Panc1 (cell line): ENCODE measurements at regions not wholly inside any gene's neighbourhood (a gene's known extent, or its start where the extent isn't known, plus 50 kb on each side); places are given as distances from the start of the nearest gene placed in this dataset.
A peak's percentile ranks its signal among the peaks of the same experiment; 100 is the strongest.

Source experiments
- ATAC-seq: fragments of 200-7000 bp; cut with Tn5 transposase; 2 replicates; pipeline ENCODE4 v1.9.1; 2020; ENCODE audit warnings: mild to moderate bottlenecking, moderate library complexity
- BruUV-seq: library from RNA; stranded (reverse); fragments of 400-500 nt; replicated peaks from 2 replicates; lab custom pipeline; 2021; lab: Mats Ljungman, UMichigan
- CTCF ChIA-PET: fragments of 300-600 bp; sonication (Branson Sonifier 250); formaldehyde crosslinking; loops from one replicate; lab custom pipeline; 2022; ENCODE audit warnings: antibody characterized with exemption; lab: Charles Lee
- POLR2A ChIA-PET: fragments of 300-600 bp; sonication (Branson Sonifier 250); formaldehyde crosslinking; loops from one replicate; lab custom pipeline; 2022; ENCODE audit warnings: antibody characterized with exemption; lab: Charles Lee
- DNase-seq: peaks from one replicate; pipeline ENCODE4 v3.0.0-alpha.2; 2010; ENCODE audit warnings: low read depth, low spot score
- H3K27ac ChIP-seq: 2 replicates; pipeline ENCODE4 v1.5.1; 2011; ENCODE audit warnings: mild to moderate bottlenecking, low read length, inconsistent platforms
- H3K27me3 ChIP-seq: fragments of 200-500 bp; sonication (Bioruptor generic); 2 replicates; pipeline ENCODE4 v1.6.0; 2014; ENCODE audit warnings: low read length, inconsistent platforms; ENCODE audit not compliant: control insufficient read depth, insufficient read depth
- H3K36me3 ChIP-seq: fragments of 200-500 bp; sonication (Bioruptor generic); 2 replicates; pipeline ENCODE4 v1.5.1; 2014; ENCODE audit warnings: inconsistent platforms, mild to moderate bottlenecking, low read length, moderate library complexity; ENCODE audit not compliant: control insufficient read depth, insufficient read depth
- H3K4me1 ChIP-seq: 2 replicates; pipeline ENCODE4 v1.5.1; 2011; ENCODE audit warnings: inconsistent platforms, mild to moderate bottlenecking, low read length, moderate library complexity; ENCODE audit not compliant: control insufficient read depth, insufficient read depth
- H3K4me3 ChIP-seq, 2 experiments: 2 replicates each; pipeline ENCODE4 v1.5.1; 2011 to 2012; ENCODE audit warnings: low read depth in 2 of 2, low read length in 2 of 2, mild to moderate bottlenecking in 2 of 2, inconsistent platforms in 1 of 2, moderate library complexity in 1 of 2
- H3K9me3 ChIP-seq: fragments of 200-500 bp; sonication (Bioruptor generic); 2 replicates; pipeline ENCODE4 v1.5.1; 2014; ENCODE audit warnings: low read depth, mild to moderate bottlenecking, inconsistent platforms, low read length, moderate library complexity; ENCODE audit not compliant: control insufficient read depth, insufficient read depth
- CTCF ChIP-seq: fragments of 450-650 bp; IDR thresholded peaks from 2 replicates; pipeline ENCODE4 v1.5.1; 2017; ENCODE audit warnings: mild to moderate bottlenecking
- POLR2AphosphoS5 ChIP-seq: IDR thresholded peaks from 2 replicates; pipeline ENCODE4 v1.6.1; 2012; ENCODE audit warnings: mild to moderate bottlenecking, low read depth, low read length, moderate library complexity
- REST ChIP-seq, 2 experiments: IDR thresholded peaks; 2 replicates each; pipeline ENCODE4 v1.6.1; 2011 to 2012; ENCODE audit warnings: low read depth in 2 of 2, control low read depth in 1 of 2, low read length in 1 of 2, mild to moderate bottlenecking in 1 of 2, moderate library complexity in 1 of 2; ENCODE audit not compliant: insufficient read depth in 1 of 2
- SIN3A ChIP-seq: IDR thresholded peaks from 2 replicates; pipeline ENCODE4 v1.6.1; 2012; ENCODE audit warnings: low read depth, mild to moderate bottlenecking, low read length, moderate library complexity, borderline replicate concordance; ENCODE audit not compliant: insufficient read depth
- TCF7L2 ChIP-seq: IDR thresholded peaks from 2 replicates; pipeline ENCODE4 v1.6.1; 2011; ENCODE audit warnings: mild to moderate bottlenecking, low read depth, low read length, inconsistent platforms
- in situ Hi-C: cut with HindIII; loops from 2 replicates; pipeline ENCODE4 v1.10.0; 2016; ENCODE audit warnings: low sequenced_read_pairs, low pct_unique_long_range_greater_than_20kb
- intact Hi-C: fragments of 100-400 bp; cut with micrococcal nuclease; formaldehyde crosslinking; loops from one replicate; pipeline ENCODE4 v1.10.0; 2022; ENCODE audit not compliant: unreplicated experiment

- no TSS peak for BruUV-seq
- Histone ChIP-seq H3K4me1 (no peaks in the 10 kb centered on the region), H3K4me3 (no peak overlapping the region), H3K27me3 (no peaks in the 10 kb centered on the region), H3K9me3 (no peaks in the 10 kb centered on the region), H3K36me3 (no peaks in the 10 kb centered on the region), H3K27ac (no peak overlapping the region)
- in situ Hi-C loops (no loop called here), intact Hi-C loops (no loop called here)
- TF ChIP-seq POLR2AphosphoS5 (no peak), SIN3A (no peak), CTCF (no peak), TCF7L2 (no peak), REST (IDR thresholded peaks at IDR 0.05; ENCODE audit: insufficient read depth in 1 of 2, low read depth in 2 of 2, low read length in 1 of 2) (no peak)
- ATAC-seq (no peak), DNase-seq (no peak)
- ChIA-PET POLR2A (no interaction called here), CTCF (no interaction called here)
Measured at GRCh38 chr14:32022938-32023466, 54.1 kb upstream of the ARHGAP5 start.

- ATAC-seq: no peak
- in situ Hi-C loops: no loop called here
- POLR2A ChIA-PET: no interaction called here
Measured at GRCh38 chr14:32023540-32023939, 53.6 kb upstream of the ARHGAP5 start.

GRCh38 chr14:32027255-32027939 is 49.7 kb upstream of the ARHGAP5 start:
- POLR2A ChIA-PET: no interaction called here
- H3K4me3 ChIP-seq: no peak overlapping the region
- no TSS peak for BruUV-seq
- peak; percentile 45; the same call in 1 of the 2 replicates for ATAC-seq
- H3K9me3 ChIP-seq: no peaks in the 10 kb centered on the region
- H3K27me3 ChIP-seq: no peaks in the 10 kb centered on the region
- in situ Hi-C loops: no loop called here
- intact Hi-C loops: no loop called here
- no peak for TF ChIP-seq POLR2AphosphoS5
- TF ChIP-seq SIN3A: no peak
- no peak for TF ChIP-seq TCF7L2
- no peak for TF ChIP-seq REST (IDR thresholded peaks at IDR 0.05; ENCODE audit: insufficient read depth in 1 of 2, low read depth in 2 of 2, low read length in 1 of 2)
- no peak for TF ChIP-seq CTCF
- H3K27ac ChIP-seq: no peak overlapping the region
- peak; percentile 51 for DNase-seq
- CTCF ChIA-PET: no interaction called here
- no peaks in the 10 kb centered on the region for H3K36me3 ChIP-seq
- no peaks in the 10 kb centered on the region for H3K4me1 ChIP-seq

More at GRCh38 chr14:32023540-32023939, 53.6 kb upstream of the ARHGAP5 start:
- BruUV-seq: no TSS peak
- Histone ChIP-seq H3K27me3 (no peaks in the 10 kb centered on the region), H3K4me1 (no peaks in the 10 kb centered on the region), H3K36me3 (no peaks in the 10 kb centered on the region), H3K27ac (no peak overlapping the region), H3K4me3 (no peak overlapping the region), H3K9me3 (no peaks in the 10 kb centered on the region)
- TF ChIP-seq POLR2AphosphoS5: no peak
- intact Hi-C loops: no loop called here
- no peak for DNase-seq
- CTCF ChIA-PET: no interaction called here
